NCI-H510A (cell line): ENCODE measurements at regions not wholly inside any gene's neighbourhood (a gene's known extent, or its start where the extent isn't known, plus 50 kb on each side); places are given as distances from the start of the nearest gene placed in this dataset.

Experiments
- DNase-seq: peaks from one replicate; lab custom pipeline; 2025; lab: John Stamatoyannopoulos, UW

DNA sequence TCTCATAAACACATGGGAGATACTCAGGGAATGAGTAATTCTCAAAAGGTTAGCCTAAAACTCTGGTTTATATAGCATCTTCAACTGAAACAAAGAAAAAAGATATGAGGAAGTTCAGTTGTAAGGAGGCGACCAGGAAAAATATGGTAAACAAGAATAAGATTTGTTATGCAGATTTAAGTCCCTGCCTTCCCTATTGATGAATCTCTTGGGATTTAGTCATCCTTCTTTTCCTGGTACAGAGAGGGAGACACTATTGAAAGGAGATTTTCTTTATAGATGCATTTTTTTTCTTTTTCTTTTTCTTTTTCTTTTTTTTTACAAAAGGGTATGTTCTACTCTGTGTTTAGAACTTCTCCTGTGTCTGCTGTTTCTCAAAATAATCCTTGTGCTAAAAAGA lies 557.5 kb downstream of the DNAJB9 start:
- DNase-seq, result no peak

DNA sequence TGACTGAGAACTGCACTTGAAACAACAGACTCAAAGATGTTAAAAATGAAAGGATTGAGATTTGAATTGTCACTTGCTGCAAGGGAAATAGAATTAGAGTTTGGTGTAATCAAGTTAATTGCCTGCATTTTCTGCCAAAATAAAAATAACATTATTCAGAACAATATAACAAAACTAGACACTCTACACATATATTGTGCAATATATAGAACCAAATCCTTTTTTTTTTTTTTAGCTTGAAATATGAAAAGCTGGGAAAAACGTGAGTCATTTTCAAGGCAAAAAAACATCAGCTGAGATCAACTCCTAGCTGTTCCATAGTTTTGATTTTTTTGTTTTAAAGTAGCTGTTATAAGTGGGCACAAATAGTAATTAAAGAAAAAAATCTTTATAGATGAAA lies 561.5 kb downstream of the DNAJB9 start:
- DNase-seq, result no peak

DNA sequence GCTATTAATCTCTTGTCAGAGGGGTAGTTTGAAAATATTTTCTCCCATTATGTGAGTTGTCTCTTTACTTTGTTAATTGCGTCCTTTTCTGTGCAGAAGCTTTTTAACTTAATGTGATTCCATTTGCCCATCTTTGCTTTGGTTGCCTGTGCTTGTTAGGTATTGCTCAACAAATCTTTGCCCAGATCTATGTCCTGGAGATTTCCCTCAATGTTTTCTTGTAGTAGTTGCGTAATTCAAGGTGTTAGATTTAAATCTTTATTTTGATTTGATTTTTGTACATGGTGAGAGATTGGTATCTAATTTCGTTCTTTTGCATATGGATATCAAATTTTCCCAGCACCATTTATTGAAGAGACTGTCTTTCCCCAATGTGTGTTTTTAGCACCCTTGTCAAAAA lies 567.2 kb downstream of the DNAJB9 start:
- DNase-seq, result no peak

DNA sequence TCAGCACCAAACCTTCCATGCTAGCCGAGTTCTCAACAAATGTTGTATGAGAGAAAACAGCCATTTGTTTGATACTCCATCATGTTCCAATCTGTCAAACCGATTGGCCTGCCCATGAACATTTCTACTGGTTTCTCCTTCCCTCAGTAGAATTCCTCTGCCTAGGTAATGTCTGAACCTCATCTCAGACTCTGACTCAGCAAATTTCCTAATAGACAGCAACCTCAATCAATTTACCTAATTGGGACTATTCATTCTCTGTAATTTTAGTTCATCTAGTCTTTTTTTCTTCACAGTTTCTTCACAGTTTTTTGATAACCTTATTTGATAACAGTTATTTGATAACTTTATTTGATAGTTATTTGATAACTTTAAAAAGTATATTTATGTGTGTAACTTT lies 585.1 kb downstream of the DNAJB9 start:
- DNase-seq, result no peak

DNA sequence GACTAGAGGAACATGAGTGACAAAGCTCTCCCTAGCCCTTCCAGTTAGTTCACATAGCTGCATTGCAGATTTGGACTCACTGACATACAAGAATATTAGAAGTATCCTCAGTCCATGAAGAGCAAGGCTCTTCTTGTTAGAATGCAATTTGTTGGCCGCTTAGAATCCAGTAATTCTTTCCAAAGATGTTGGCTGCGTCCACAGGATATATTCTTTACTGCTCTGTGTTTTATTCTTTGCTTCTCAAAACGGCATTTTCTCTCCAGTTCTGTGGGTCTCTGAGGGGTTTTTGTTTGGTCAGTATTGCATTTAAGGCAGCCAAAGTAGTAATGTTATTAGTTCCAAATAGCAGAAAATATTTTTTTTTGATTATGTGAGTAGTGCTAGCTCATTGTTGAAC lies 588.6 kb downstream of the DNAJB9 start:
- DNase-seq, result no peak

DNA sequence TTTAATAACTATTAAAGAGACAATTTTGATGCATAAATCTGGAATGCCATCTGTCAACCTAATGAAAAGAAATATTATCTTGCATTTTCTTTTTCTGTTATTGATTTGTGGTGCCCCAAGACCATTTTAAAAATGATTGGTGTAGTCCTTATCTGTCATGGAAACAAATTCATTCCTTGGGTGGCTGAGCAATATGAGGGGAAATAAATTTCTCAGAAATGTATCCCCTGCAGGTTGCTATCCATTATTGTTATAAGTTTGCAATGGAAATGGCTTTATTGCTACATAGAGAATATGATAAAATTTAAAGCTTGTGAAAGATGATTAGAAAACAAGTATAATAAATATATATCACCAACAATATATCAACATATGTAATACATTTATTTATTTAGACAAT lies 607.0 kb downstream of the DNAJB9 start:
- no peak for DNase-seq

DNA sequence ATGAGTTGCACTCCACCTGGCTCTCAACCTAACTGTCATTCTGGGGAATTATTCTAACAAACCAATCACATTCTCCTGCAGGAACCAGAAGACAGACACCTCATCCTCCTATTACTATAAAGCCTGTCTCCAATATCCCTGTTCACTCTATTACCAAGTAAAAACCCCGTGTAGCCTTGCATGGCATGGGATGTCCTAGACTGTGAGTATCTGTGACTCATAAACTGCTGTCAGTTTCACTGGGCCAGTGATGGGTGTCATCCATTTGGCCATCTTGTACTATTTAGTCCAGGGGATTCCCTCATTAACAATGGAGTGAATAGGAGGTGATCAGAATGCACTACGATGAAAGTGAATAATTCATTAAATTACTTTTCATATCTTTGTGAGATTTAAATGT lies 608.7 kb downstream of the DNAJB9 start:
- DNase-seq, result no peak

DNA sequence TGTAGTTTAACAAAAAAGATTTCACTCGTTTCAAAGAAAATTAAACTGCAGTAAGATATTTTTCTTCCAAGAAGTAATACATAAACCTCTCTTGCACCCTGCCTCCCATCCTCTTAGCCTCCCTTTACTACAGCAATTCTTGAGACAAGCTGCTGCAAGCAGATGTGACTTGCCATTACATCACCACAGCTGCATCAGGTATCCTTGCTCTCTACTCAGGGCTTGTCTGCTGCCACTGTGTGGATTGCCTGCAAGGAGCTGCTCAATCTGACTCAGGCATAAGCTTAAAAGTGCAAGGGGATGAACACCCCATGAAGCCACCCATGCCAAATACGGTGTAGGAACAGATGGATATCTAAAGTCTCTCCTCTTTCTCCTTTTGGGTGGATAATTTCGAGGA lies 609.9 kb downstream of the DNAJB9 start:
- no peak for DNase-seq

DNA sequence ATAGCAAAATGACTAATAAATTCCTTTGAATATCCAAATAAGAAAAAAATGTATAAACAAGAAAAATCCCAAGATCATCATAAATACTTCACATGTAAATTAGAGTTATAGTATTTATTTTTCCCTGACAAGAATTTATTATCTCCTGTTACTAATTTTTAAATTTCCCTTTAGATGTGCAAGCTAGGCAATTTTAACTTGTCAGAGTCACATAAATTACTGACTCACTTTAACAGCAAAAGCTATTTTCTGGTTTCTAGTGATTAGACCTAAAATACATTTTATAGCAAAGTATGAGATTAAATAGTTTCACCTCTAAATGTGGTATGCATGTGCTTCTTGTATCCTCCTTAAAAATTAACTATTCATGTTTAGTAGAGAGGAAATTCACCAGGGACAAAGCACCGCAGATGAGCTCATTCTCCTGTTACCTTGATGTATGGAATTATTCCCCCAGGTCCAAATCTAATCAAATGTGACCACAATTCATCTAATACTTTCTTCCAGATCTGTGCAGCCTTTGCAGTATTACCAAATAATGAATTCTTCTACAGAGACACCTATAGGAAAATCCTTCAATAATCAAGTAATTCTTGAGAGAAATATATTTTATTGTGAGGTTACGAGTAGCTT lies 621.2 kb downstream of the DNAJB9 start:
- DNase-seq, result no peak

DNA sequence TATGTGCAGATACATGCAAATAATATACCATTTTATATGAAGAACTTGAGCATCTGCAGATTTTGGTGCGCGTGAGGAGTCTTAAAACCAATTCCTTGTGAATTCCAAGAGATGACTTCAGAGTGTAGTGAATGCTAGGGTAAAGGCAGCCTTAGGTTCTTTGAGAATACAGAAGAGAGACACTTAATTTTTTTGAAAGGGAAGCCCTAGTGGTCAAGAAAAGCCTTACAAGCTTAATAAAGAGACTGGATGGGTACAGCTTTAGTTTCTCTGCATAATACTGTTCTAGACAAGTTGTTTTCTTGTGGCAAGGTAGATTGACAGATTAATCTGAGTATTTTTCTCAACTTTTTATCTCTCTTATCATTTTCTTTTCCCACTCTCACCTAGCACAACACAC lies 636.5 kb downstream of the DNAJB9 start:
- no peak for DNase-seq

DNA sequence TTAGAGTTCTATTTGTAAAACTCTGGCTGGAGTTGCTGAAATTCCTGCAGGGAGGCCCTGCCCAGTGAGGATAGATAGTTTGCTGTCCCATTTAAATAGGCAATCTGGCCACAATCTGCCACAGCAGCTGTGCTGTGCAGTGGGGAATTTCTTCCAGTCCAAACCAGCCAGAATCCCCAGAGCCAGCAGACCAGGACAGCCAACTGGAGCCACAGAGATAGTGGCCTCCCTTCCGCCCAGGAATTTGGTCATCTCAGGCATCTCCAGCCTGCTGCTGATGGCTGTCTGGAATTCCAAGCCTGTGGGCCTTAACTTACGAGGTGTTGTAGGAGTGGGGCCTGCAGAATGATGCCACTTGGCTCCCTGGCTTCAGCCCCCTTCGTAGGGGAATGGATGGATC lies 643.4 kb downstream of the DNAJB9 start:
- DNase-seq, result no peak

DNA sequence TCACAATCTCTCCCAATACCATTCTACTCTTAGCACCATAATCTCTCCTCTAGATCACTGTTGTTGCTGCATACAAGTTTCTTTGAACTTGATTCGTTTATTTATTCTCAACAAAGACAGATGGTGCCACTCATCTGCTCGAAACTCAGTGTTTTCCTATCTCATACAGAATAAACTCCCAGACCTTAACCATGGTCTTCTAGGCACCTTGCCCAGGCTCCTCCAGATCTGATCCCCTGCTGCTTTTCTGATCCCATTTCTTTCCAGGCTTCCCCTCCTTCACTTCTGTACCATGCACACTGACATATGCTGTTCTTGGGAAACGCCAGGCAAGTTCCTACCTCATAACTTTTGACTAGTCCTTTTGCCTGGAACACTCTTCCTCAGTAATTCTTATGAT lies 645.7 kb downstream of the DNAJB9 start:
- DNase-seq, result no peak

DNA sequence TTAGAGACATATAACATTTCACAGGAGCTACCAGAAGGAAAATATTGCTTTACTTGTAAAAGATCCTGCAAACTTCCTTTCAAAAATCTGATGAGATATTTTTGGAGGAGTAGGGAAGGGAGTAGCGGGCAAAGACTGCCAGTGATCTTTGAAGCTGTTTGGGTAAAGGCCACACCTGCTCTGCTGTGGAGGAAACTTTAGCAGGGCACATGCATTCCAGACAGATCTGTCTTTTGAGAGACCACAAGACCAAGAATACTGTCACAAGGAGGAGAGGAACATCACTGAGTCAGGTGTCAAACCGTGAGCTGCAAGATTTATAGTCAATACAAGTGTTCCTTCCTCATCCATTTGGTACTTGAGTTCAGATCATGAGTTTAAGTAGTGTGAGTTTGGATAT lies 654.4 kb downstream of the DNAJB9 start:
- DNase-seq, result no peak

DNA sequence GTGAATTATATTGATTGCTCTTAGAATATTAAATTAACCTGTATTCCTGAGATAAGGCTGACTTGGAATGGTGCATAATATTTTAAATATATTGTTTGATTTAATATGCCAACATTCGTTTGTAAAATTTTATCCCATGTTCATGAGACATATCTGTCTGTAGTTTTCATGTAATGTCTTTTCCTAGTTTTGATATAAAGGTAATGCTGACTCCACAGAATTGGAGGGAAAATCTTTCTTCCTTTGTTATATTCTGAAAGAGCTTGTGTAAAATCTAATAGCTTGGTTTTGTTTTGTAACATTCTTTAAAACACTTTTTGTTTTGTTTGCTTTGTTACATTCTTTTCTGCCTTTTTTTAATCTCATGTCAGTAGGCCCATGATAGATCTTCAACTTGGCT lies 657.0 kb downstream of the DNAJB9 start:
- no peak for DNase-seq

DNA sequence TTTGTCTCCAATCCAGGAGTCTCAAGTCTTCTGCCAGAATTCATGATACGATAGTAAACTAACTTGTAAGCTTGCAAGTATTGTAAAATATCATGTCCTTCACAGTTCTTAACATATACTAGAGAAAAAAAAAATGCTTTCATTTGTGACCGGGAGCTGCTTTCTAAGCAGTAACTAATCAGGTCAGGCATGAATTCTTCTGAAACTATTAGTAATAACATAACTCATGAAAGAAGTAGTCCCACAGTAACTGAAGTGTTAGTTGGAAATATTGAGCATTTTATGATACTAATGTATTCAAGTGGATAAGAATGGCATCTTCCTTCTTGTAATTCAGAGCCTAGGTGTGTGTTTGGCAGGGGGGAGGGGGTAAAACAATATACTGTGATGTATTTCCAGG lies 665.6 kb downstream of the DNAJB9 start:
- DNase-seq, result no peak

DNA sequence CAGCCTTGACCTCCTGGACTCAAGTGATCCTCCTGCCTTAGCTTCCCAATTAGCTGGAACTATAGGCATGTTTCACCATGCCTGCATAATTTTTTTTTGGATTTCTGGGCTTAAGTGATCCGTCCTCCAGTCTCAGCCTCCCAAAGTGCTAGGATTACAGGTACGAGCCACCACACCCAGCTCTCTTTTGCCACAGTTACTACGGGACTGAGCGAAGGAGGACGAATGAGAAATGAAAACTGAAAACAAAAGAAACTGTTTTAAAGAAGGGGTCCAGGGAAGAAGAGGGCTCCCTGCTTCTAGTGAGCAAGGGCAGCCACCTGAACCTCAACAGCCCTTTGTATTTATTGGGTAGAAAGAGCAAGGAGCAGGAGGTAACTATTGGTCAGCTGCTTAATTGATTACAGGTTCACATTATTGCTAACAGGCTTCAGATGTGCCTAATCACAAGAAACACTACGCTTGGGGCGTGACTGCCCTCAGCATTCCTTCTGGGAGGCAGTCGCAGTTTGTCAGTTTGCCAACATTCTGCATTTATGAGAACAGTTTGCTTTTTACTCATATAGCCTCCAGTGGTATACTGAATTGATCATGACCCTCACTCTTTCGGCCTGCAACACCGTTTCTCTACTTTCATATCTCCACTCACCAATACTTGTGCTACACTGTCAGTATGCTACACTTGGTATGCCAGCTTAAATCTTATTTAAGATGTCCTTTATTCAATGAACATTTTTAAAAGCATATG lies 676.8 kb downstream of the DNAJB9 start:
- no peak for DNase-seq

DNA sequence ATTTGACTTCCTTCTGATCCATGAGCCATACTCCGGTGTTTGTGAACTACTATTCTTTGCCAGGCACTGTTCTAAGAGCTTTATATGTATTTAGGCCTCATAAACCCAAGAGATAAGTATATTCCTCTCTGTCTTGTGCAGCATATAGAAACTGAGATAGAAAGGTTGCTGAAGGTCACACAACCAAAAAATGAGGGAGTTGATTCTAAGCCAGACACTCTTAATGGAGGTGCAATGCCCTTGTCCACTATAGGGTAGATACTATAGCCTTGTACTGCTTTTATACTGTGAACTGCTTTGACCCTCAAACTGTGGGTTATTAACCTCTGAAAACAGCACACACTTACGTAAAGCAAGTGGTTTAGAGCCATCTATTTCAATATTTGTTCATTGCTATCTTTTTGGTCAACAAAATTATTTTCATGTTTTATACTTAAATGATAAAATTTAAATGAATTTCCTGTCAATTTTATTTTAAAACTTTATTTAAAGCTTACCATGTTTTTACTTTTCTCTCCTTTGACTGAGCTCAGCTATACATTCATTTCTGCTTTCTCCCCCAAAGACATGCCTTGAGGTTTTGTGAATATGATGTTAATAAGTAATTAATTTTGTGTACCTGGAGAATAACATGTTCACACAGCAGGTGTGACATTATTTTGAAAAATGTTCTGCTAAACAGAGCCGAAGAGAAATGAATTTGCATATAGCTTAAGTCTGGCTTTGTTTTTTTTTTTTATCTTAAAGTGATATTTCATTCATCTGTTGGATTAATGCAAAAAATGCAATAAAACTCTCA lies 687.3 kb downstream of the DNAJB9 start:
- DNase-seq, result no peak

DNA sequence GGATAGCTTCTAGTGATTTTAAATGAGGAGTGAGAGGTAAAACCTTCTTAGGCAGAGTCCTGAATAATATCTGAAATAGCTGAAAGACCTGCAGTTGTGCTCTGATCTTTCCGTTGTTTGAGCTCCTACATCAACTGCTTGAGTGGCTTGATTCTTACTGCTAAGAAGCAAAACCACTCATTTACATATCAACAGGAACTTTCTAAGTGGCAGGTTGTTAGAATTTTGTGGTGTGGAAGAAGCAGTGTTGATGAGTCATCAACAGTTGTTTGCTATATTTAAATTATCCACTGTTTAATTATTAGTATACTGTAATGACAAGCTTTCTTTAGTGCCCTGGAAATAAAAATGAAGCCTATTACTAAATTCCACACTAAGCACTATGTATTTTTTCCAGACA lies 689.5 kb downstream of the DNAJB9 start:
- no peak for DNase-seq

DNA sequence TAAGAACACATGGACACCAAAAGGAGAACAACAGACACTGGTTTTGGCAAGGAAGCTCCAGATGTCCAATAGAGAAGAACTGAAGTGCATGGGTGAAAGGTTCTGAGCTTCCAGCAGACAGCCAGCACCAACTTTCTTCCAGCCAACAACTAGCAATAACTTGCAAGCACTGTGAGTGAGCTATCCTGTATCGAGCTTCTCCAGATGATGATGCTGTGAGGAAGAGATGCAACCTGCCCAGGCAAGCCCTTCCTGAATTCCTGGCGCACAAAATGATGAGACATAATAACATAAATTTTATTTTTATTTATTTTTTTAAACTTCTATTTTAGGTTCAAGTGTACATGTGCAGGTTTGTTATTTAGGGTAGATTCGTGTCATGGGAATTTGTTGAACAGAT lies 692.1 kb downstream of the DNAJB9 start:
- no peak for DNase-seq

DNA sequence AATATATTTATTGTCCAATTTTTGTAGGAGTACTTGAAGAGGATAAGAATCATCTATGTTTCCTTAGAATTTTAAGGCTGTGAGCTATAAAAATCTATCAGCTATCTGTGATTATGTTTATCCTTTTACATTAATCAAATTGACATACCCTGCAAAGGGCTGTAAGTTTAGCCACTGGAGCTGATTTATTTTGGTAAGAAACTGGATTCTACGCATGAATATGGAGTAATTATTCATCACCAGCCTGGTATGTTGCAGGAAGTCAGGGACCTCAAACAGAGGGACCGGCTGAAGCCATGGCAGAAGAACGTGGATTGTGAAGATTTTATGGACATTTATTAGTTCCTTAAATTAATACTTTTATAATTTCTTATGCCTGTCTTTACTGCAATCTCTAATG lies 696.9 kb downstream of the DNAJB9 start:
- no peak for DNase-seq

DNA sequence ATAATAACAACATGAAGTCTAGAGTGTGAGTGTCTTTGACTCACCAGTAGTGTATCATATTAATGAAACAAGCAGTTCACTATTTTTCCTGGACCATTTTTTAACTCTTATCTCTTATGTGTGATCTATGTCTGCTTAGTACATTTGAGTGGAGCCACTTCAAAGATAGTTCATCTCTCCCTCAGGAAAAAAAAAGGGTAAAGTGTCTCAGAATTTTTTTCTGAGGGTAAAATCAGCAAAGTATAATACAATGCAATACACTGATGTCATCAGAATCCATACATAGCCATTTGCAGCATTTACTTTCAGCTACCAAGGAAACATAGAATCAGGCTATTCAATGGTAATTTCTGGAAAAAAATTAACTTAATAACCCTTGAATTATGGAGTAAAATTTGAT lies 706.7 kb downstream of the DNAJB9 start:
- DNase-seq, result no peak

DNA sequence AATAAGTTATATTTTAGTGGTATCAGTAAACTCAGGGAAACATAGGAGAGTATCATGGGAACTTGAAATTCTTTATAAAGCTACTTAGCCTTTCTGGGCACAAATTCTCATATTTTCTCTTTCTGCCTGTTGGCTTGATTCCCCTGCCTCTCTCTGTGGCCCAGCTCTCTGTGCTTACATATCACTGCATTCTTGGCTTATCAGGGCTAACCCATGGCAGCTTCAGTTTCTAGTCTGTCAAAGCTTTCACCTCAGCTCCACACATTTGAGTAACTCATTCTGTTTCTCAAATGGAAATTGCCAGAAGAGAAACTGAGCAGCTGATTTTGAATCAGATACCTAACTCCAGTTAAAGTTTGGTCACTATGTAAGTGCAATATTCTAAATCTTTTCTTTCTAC lies 713.1 kb downstream of the DNAJB9 start:
- DNase-seq, result no peak

DNA sequence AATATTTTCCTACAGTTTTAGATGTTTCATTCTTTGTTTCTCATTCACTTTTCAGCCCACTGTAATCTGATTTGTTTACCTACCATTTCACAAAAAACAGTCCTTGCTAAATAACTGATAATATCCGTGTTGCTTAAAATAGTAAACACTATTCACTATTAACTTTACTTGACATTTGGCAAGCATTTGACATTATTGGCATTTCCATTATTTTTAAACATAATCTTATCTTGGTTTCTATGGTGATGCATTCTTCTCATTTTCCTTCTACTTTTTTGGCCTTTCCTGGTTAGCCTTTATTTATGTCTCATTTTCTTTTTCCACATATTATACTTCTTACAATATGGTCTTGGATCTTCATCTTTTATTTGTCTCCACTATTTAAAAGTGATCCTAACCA lies 715.3 kb downstream of the DNAJB9 start:
- DNase-seq, result no peak
